GM23248 (cell line): ENCODE measurements at regions not wholly inside any gene's neighbourhood (a gene's known extent, or its start where the extent isn't known, plus 50 kb on each side); places are given as distances from the start of the nearest gene placed in this dataset.
"Not testable (repeated sequence)": the region's sequence is repeated elsewhere in the genome, so short reads cannot be mapped to it uniquely, and the experiment has no call there.

Experiments
- DNase-seq: peaks from one replicate; pipeline ENCODE4 v3.0.0-alpha.2; 2015
- H2AFZ ChIP-seq: fragments of 200-600 bp; sonication (generic); 2 replicates; pipeline ENCODE4 v1.6.1; 2016; ENCODE audit warnings: antibody characterized with exemption
- H3F3A ChIP-seq: fragments of 200-600 bp; sonication (generic); 2 replicates; pipeline ENCODE4 v1.6.1; 2016; ENCODE audit warnings: mild to moderate bottlenecking, antibody characterized with exemption, mixed run types; ENCODE audit not compliant: insufficient read depth
- H3K27ac ChIP-seq: fragments of 200-600 bp; sonication (generic); 2 replicates; pipeline ENCODE4 v1.5.1; 2016; ENCODE audit warnings: mild to moderate bottlenecking
- H3K27me3 ChIP-seq: fragments of 200-600 bp; sonication (generic); replicated peaks from 2 replicates; pipeline ENCODE4 v1.6.1; 2016; ENCODE audit warnings: mild to moderate bottlenecking; ENCODE audit not compliant: insufficient read depth
- H3K36me3 ChIP-seq: fragments of 200-600 bp; sonication (generic); 2 replicates; pipeline ENCODE4 v1.6.1; 2016; ENCODE audit warnings: low read depth, mild to moderate bottlenecking
- H3K4me1 ChIP-seq: fragments of 200-600 bp; sonication (generic); 2 replicates; pipeline ENCODE4 v1.6.1; 2016; ENCODE audit warnings: mild to moderate bottlenecking; ENCODE audit not compliant: insufficient read depth
- H3K4me2 ChIP-seq: fragments of 200-600 bp; sonication (generic); one replicate; pipeline ENCODE4 v1.6.1; 2016; ENCODE audit warnings: mild to moderate bottlenecking; ENCODE audit not compliant: unreplicated experiment
- H3K4me3 ChIP-seq: fragments of 200-600 bp; sonication (generic); 2 replicates; pipeline ENCODE4 v1.5.1; 2016; ENCODE audit warnings: mild to moderate bottlenecking
- H3K79me2 ChIP-seq: fragments of 200-600 bp; sonication (generic); 2 replicates; pipeline ENCODE4 v1.6.1; 2016; ENCODE audit warnings: mild to moderate bottlenecking; ENCODE audit not compliant: insufficient read depth
- H3K9ac ChIP-seq: fragments of 200-600 bp; sonication (generic); 2 replicates; pipeline ENCODE4 v1.6.1; 2016; ENCODE audit warnings: mild to moderate bottlenecking
- H3K9me2 ChIP-seq: fragments of 200-600 bp; sonication (generic); 2 replicates; pipeline ENCODE4 v1.6.1; 2016; ENCODE audit warnings: mixed run types, mild to moderate bottlenecking, moderate library complexity; ENCODE audit not compliant: insufficient read depth
- H3K9me3 ChIP-seq: fragments of 200-600 bp; sonication (generic); one replicate; pipeline ENCODE4 v1.6.1; 2017; ENCODE audit warnings: low read depth
- H4K20me1 ChIP-seq: fragments of 200-600 bp; sonication (generic); 2 replicates; pipeline ENCODE4 v1.6.0; 2016; ENCODE audit not compliant: insufficient read depth
- EZH2 ChIP-seq: fragments of 200-600 bp; sonication (generic); IDR thresholded peaks from 2 replicates; pipeline ENCODE4 v1.6.1; 2018; ENCODE audit warnings: antibody characterized with exemption, mild to moderate bottlenecking; ENCODE audit not compliant: insufficient read depth, poor library complexity, severe bottlenecking
- EZH2phosphoT487 ChIP-seq: fragments of 200-600 bp; sonication (generic); IDR thresholded peaks from 2 replicates; pipeline ENCODE4 v1.6.1; 2018; ENCODE audit warnings: antibody characterized with exemption, moderate library complexity, mild to moderate bottlenecking, low read depth; ENCODE audit not compliant: insufficient read depth
- WGBS, 2 experiments: methylation state at CpG; one replicate each; pipeline ENCODE4 v1.1.6; 2015 to 2017; ENCODE audit warnings: low lambda C conversion rate in 2 of 2, low coverage in 1 of 2; ENCODE audit errors: missing lambda C conversion rate in 2 of 2; 5-methylcytosine and 5-hydroxymethylcytosine counted together
- in situ Hi-C: fragments of 300-500 bp; cut with MboI; formaldehyde crosslinking; loops from 2 replicates; pipeline ENCODE4 v1.15.0; 2020

DNA sequence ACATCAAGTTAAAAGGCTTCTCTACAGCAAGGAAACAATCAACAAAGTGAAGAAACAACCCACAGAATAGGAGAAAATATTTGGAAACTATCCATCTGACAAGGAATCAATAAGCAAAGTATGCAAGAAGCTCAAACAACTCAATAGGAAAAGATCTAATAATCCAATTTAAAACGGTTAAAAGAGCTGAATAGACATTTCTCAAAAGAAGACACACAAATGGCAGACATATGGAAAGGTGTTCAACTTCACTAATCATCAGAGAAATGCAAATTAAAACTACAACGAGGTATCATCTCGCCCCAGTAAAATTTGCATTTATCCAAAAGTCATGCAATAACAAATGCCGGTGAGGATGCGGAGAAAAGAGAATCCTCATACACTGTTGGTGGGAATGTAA is 82.2 kb upstream of the NECTIN3 start:
- in situ Hi-C loops = no loop called here
- no peak overlapping the region for H3K27ac ChIP-seq
- no peak for DNase-seq
- no peaks in the 10 kb centered on the region for H3F3A ChIP-seq
- H3K4me2 ChIP-seq = no peak overlapping the region
- H3K79me2 ChIP-seq = no peaks in the 10 kb centered on the region
- no peak overlapping the region for H3K4me3 ChIP-seq
- 0 out of 2 replicates have a peak, but pooled peaks cover 4% of the 10 kb centered on the region for H3K4me1 ChIP-seq
- H3K9me3 ChIP-seq = no peaks in the 10 kb centered on the region
- TF ChIP-seq EZH2phosphoT487 = no peak
- no peak for TF ChIP-seq EZH2
- H3K27me3 ChIP-seq = no peaks in the 10 kb centered on the region
- no peaks in the 10 kb centered on the region for H3K36me3 ChIP-seq
- no peaks in the 10 kb centered on the region for H3K9me2 ChIP-seq
- H2AFZ ChIP-seq = no peak overlapping the region
- WGBS, 2 experiments = 86 to 93% methylated on average over 5 of the region's 5 CpGs
- no peak overlapping the region for H3K9ac ChIP-seq
- no peaks in the 10 kb centered on the region for H4K20me1 ChIP-seq

DNA sequence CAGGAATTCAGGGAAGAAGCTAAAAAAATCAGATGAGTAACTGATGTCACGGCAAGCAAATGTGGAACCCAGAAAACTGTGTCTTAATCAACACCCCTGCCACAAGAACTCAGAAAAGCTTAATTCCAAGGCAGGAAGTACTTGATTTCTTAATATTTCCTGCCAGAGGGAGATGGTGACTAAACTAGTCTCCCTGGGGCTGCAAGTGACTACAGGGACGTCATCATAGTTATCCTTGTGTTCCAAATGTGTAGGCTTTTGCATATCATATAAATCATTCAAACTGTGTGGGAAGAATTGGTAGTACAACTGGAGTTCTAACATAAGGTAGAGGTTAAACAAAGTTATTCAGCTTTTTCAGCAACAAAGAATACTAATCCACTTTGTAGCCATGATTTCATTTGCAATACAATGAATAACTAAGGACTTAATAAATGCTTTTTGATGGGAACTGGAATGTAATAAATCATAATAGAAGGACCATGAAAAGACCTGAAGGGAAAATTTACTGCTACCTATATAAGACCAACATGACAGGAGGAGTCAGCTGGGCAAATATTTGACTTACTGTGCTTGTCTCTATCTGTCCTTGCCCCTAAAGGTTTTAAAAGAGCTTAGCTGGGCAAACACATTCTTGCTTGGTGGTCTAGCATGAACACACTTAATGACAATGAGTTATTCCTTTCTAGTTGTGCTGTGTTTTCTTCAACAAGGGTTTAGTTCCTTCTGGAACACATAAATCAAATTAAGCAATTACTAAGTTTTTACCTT is 76.0 kb upstream of the NECTIN3 start:
- peaks cover 22% of the 10 kb centered on the region for H3K4me1 ChIP-seq
- no peaks in the 10 kb centered on the region for H3K9me3 ChIP-seq
- 0 out of 2 replicates have a peak, but pooled peaks have one; percentile 49 for TF ChIP-seq EZH2phosphoT487
- no peak for TF ChIP-seq EZH2
- peak overlapping the region; percentile 39 for H3K4me2 ChIP-seq
- 0 out of 2 replicates have a peak overlapping the region, but pooled peaks have one; percentile 6 for H3K9ac ChIP-seq
- in situ Hi-C loops = no loop called here
- no peaks in the 10 kb centered on the region for H3K79me2 ChIP-seq
- no peaks in the 10 kb centered on the region for H3K36me3 ChIP-seq
- H2AFZ ChIP-seq = peak overlapping the region; percentile 11; the same call in 1 of the 2 replicates
- no peak overlapping the region; the same call in 1 of the 2 replicates for H3K4me3 ChIP-seq
- no peaks in the 10 kb centered on the region for H4K20me1 ChIP-seq
- WGBS, 2 experiments = 0% methylated on average over 2 of the region's 2 CpGs
- peak overlapping the region; percentile 52 for H3K27ac ChIP-seq
- no peaks in the 10 kb centered on the region for H3K9me2 ChIP-seq
- H3F3A ChIP-seq = peaks cover 13% of the 10 kb centered on the region
- peak; percentile 79 for DNase-seq
- no peaks in the 10 kb centered on the region for H3K27me3 ChIP-seq

GRCh38 chr3:110998766-110999165 is 72.8 kb upstream of the NECTIN3 start:
- H3K9ac ChIP-seq, H4K20me1 ChIP-seq, H3K36me3 ChIP-seq, H3K9me2 ChIP-seq, H3K79me2 ChIP-seq, H3K27me3 ChIP-seq, in situ Hi-C loops, H3K4me2 ChIP-seq, DNase-seq, H2AFZ ChIP-seq, H3K4me3 ChIP-seq, H3K27ac ChIP-seq, H3K9me3 ChIP-seq: not testable (repeated sequence)
- Histone ChIP-seq H3F3A (peaks cover 13% of the 10 kb centered on the region), H3K4me1 (peaks cover 22% of the 10 kb centered on the region)
- WGBS, 2 experiments = 60 to 73% methylated on average over 2 of the region's 2 CpGs

DNA sequence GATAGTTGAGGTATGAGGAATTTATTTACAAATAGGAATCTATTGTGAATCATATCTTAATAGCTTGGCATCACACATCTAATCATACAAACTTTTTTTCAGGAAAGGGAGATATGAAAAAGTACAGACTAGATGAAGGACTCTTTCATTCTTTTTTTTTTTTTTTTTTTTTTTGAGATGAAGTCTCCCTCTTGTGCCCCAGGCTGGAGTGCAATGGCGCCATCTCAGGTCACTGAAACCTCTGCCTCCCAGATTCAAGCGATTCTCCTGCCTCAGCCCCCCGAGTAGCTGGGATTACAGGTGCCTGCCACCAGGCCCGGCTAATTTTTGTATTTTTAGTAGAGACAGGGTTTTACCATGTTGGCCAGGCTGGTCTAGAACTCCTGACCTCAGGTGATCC is 65.1 kb upstream of the NECTIN3 start:
- H3K36me3 ChIP-seq, H4K20me1 ChIP-seq, H3K4me2 ChIP-seq, H3K79me2 ChIP-seq, H3K4me3 ChIP-seq, H3K27ac ChIP-seq, H2AFZ ChIP-seq, H3K4me1 ChIP-seq, H3K9me3 ChIP-seq, H3K9ac ChIP-seq, H3K9me2 ChIP-seq, in situ Hi-C loops, H3K27me3 ChIP-seq, DNase-seq, H3F3A ChIP-seq: not testable (repeated sequence)
- WGBS, 2 experiments = 82 to 83% methylated on average over 4 of the region's 4 CpGs
